Body of pancreas (tissue), 4 donors: ENCODE measurements at regions not wholly inside any gene's neighbourhood (a gene's known extent, or its start where the extent isn't known, plus 50 kb on each side); places are given as distances from the start of the nearest gene placed in this dataset.

Source experiments
- ATAC-seq: fragments of 150-250 bp; one replicate; pipeline ENCODE4 v1.9.1; 2016
- DNase-seq, 4 donors: peaks; one replicate each; pipeline ENCODE4 v3.0.0-alpha.2; 2019
- H3K27ac ChIP-seq, 4 donors: fragments of 200-600 bp; sonication (generic); 1 replicate in 3 of 4; 2 replicates in 1 of 4; pipeline versions ENCODE4 v1.5.1 to v1.6.1; 2016 to 2019; ENCODE audit warnings: mild to moderate bottlenecking in 1 of 4, mixed read lengths in 1 of 4, moderate library complexity in 1 of 4
- H3K27me3 ChIP-seq, 2 donors: fragments of 200-600 bp; sonication (generic); one replicate each; pipeline ENCODE4 v1.6.0; 2016; ENCODE audit warnings: mild to moderate bottlenecking in 1 of 2
- H3K36me3 ChIP-seq, 2 donors: fragments of 200-600 bp; sonication (generic); replicated peaks in 1 of 2; 2 replicates each; pipeline ENCODE4 v1.5.1; 2016; ENCODE audit warnings: low read depth in 2 of 2; ENCODE audit not compliant: insufficient read depth in 1 of 2
- H3K4me1 ChIP-seq: fragments of 200-600 bp; sonication (generic); one replicate; pipeline ENCODE4 v1.6.0; 2016
- H3K4me3 ChIP-seq, 2 donors: fragments of 200-600 bp; sonication (generic); 1 replicate in 1 of 2; 2 replicates in 1 of 2; pipeline ENCODE4 v1.5.1; 2016 to 2019
- H3K9me3 ChIP-seq, 3 donors: fragments of 200-600 bp; sonication (generic); 1 replicate in 2 of 3; 2 replicates in 1 of 3; pipeline ENCODE4 v1.5.1; 2016
- CTCF ChIP-seq, 7 experiments: fragments of 450-650 bp in 4 of 7; fragments of 200-600 bp in 3 of 7; sonication (generic) in 3 of 7; IDR thresholded peaks; one replicate each; pipeline ENCODE4 v1.5.1; 2016 to 2019; ENCODE audit warnings: antibody characterized with exemption in 7 of 7
- POLR2A ChIP-seq, 3 donors: fragments of 450-650 bp; IDR thresholded peaks; one replicate each; pipeline ENCODE4 v1.6.1; 2016; ENCODE audit warnings: antibody characterized with exemption in 3 of 3, mild to moderate bottlenecking in 2 of 3
- WGBS, 2 donors: methylation state at CpG; one replicate each; pipeline ENCODE4 v1.1.5; 2017; 5-methylcytosine and 5-hydroxymethylcytosine counted together
- intact Hi-C: fragments of 100-400 bp; cut with DNase I; formaldehyde crosslinking; loops from one replicate; pipeline ENCODE4 v1.15.1; 2023

- ATAC-seq, result no peak
- Histone ChIP-seq H3K27me3 (no peaks in the 10 kb centered on the region), H3K36me3 (no peaks in the 10 kb centered on the region), H3K27ac (no peak overlapping the region), H3K4me1 (peaks cover 7% of the 10 kb centered on the region), H3K4me3 (no peak overlapping the region), H3K9me3 (no peaks in the 10 kb centered on the region)
- DNase-seq, result no peak
- intact Hi-C loops, result no loop called here
- TF ChIP-seq CTCF (IDR thresholded peaks at IDR 0.05) (no peak), POLR2A (IDR thresholded peaks at IDR 0.05) (no peak)
- WGBS, 2 donors, result 76 to 79% methylated on average over 6 of the region's 6 CpGs
These were observed 168.7 kb upstream of the BMPER start for GRCh38 chr7:33736521-33737221.

- intact Hi-C loops, result no loop called here
These were observed 166.9 kb upstream of the BMPER start for GRCh38 chr7:33738260-33738935.

GRCh38 chr7:33739286-33739685 lies 166.1 kb upstream of the BMPER start:
- ATAC-seq, result no peak
- DNase-seq, result no peak
- no peak for TF ChIP-seq POLR2A (IDR thresholded peaks at IDR 0.05)
- no peak for TF ChIP-seq CTCF (IDR thresholded peaks at IDR 0.05)
- no peaks in the 10 kb centered on the region for H3K4me1 ChIP-seq
- H3K4me3 ChIP-seq, result no peak overlapping the region
- H3K36me3 ChIP-seq, result no peaks in the 10 kb centered on the region
- intact Hi-C loops, result no loop called here
- no peaks in the 10 kb centered on the region for H3K27me3 ChIP-seq
- 71 to 73% methylated on average over 4 of the region's 4 CpGs for WGBS, 2 donors
- H3K27ac ChIP-seq, result no peak overlapping the region
- H3K9me3 ChIP-seq, result no peaks in the 10 kb centered on the region

More at GRCh38 chr7:33738260-33738935, 166.9 kb upstream of the BMPER start:
- DNase-seq, result no peak
- no peak overlapping the region for H3K4me3 ChIP-seq
- H3K27me3 ChIP-seq, result no peaks in the 10 kb centered on the region
- no peak for ATAC-seq
- H3K9me3 ChIP-seq, result no peaks in the 10 kb centered on the region
- TF ChIP-seq POLR2A (IDR thresholded peaks at IDR 0.05) (no peak), CTCF (IDR thresholded peaks at IDR 0.05) (no peak)
- no peak overlapping the region for H3K27ac ChIP-seq
- H3K4me1 ChIP-seq, result peaks cover 6% of the 10 kb centered on the region
- WGBS, 2 donors, result 82 to 85% methylated on average over 3 of the region's 3 CpGs
- no peaks in the 10 kb centered on the region for H3K36me3 ChIP-seq

- ATAC-seq (no peak), DNase-seq (no peak)
- Histone ChIP-seq H3K27me3 (no peaks in the 10 kb centered on the region), H3K36me3 (no peaks in the 10 kb centered on the region), H3K4me1 (no peaks in the 10 kb centered on the region), H3K9me3 (no peaks in the 10 kb centered on the region), H3K27ac (no peak overlapping the region), H3K4me3 (no peak overlapping the region)
- intact Hi-C loops, result no loop called here
- WGBS, 2 donors, result 77 to 81% methylated on average over 4 to 6 of the region's 6 CpGs
- TF ChIP-seq CTCF (IDR thresholded peaks at IDR 0.05), result no peak
- no peak for TF ChIP-seq POLR2A (IDR thresholded peaks at IDR 0.05)
These were observed 162.8 kb upstream of the BMPER start for GRCh38 chr7:33742521-33742920.
